CD14-positive monocyte (primary cell): ENCODE measurements at regions not wholly inside any gene's neighbourhood (a gene's known extent, or its start where the extent isn't known, plus 50 kb on each side); places are given as distances from the start of the nearest gene placed in this dataset.

Source experiments
- DNase-seq, 3 donors: peaks; one replicate each; pipeline ENCODE4 v3.0.0-alpha.2; 2011 to 2022
- H2AFZ ChIP-seq: 2 replicates; pipeline ENCODE4 v1.6.0; 2012; ENCODE audit warnings: mild to moderate bottlenecking, low read depth, low read length, inconsistent platforms; ENCODE audit not compliant: insufficient read depth, poor library complexity, severe bottlenecking
- H3K27ac ChIP-seq, 2 donors: 1 replicate in 1 of 2; 2 replicates in 1 of 2; pipeline ENCODE4 v1.5.1; 2012 to 2013; ENCODE audit warnings: low read length in 2 of 2, control low read depth in 1 of 2, inconsistent platforms in 1 of 2, low read depth in 1 of 2, mild to moderate bottlenecking in 1 of 2
- H3K27me3 ChIP-seq, 2 donors: one replicate each; pipeline versions ENCODE4 v1.6.0 to v1.6.1; 2011 to 2013; ENCODE audit warnings: low read length in 2 of 2; ENCODE audit not compliant: control insufficient read depth in 2 of 2, insufficient read depth in 2 of 2
- H3K36me3 ChIP-seq, 2 donors: replicated peaks in 1 of 2; 1 replicate in 1 of 2; 2 replicates in 1 of 2; pipeline versions ENCODE4 v1.5.1 to v1.6.1; 2012 to 2013; ENCODE audit warnings: low read length in 2 of 2, control low read depth in 1 of 2, inconsistent platforms in 1 of 2, mild to moderate bottlenecking in 1 of 2; ENCODE audit not compliant: insufficient read depth in 2 of 2, control insufficient read depth in 1 of 2
- H3K4me1 ChIP-seq, 2 donors: 1 replicate in 1 of 2; 2 replicates in 1 of 2; pipeline versions ENCODE4 v1.5.1 to v1.6.1; 2012 to 2013; ENCODE audit warnings: low read length in 2 of 2, control low read depth in 1 of 2, inconsistent platforms in 1 of 2, mild to moderate bottlenecking in 1 of 2, moderate library complexity in 1 of 2; ENCODE audit not compliant: insufficient read depth in 2 of 2, control insufficient read depth in 1 of 2
- H3K4me2 ChIP-seq: replicated peaks from 2 replicates; pipeline ENCODE3; 2012; ENCODE audit warnings: low read length, moderate library complexity, mild to moderate bottlenecking; ENCODE audit not compliant: poor library complexity, severe bottlenecking; ENCODE audit errors: extremely low read depth
- H3K4me3 ChIP-seq, 3 experiments: fragments of 200-600 bp in 1 of 3; sonication (generic) in 1 of 3; replicated peaks in 1 of 3; 1 replicate in 2 of 3; 2 replicates in 1 of 3; pipeline ENCODE4 v1.5.1; 2011 to 2013; ENCODE audit warnings: low read length in 3 of 3, mild to moderate bottlenecking in 3 of 3, control low read depth in 2 of 3, low read depth in 2 of 3, inconsistent platforms in 1 of 3, moderate library complexity in 1 of 3
- H3K79me2 ChIP-seq: 2 replicates; pipeline ENCODE4 v1.6.0; 2012; ENCODE audit warnings: mild to moderate bottlenecking, control low read depth, inconsistent platforms, low read length, moderate library complexity; ENCODE audit not compliant: insufficient read depth
- H3K9ac ChIP-seq: 2 replicates; pipeline ENCODE4 v1.6.0; 2017; ENCODE audit warnings: low read length, mild to moderate bottlenecking; ENCODE audit not compliant: insufficient read depth, poor library complexity, severe bottlenecking
- H3K9me3 ChIP-seq, 2 donors: replicated peaks in 1 of 2; 1 replicate in 1 of 2; 2 replicates in 1 of 2; pipeline versions ENCODE4 v1.5.1 to v1.6.1; 2012 to 2013; ENCODE audit warnings: low read length in 2 of 2, control low read depth in 1 of 2; ENCODE audit not compliant: control insufficient read depth in 1 of 2, insufficient read depth in 1 of 2
- H4K20me1 ChIP-seq: 2 replicates; pipeline ENCODE4 v1.6.0; 2012; ENCODE audit warnings: mild to moderate bottlenecking, low read length, control low read depth, moderate library complexity; ENCODE audit not compliant: insufficient read depth
- H3K27ac Mint-ChIP-seq, 7 donors: one replicate each; pipeline ENCODE4 v1.8.0; 2020; ENCODE audit warnings: mild to moderate bottlenecking in 7 of 7, mixed read lengths in 7 of 7, moderate library complexity in 6 of 7, inconsistent platforms in 2 of 7
- H3K27me3 Mint-ChIP-seq, 3 donors: one replicate each; pipeline ENCODE4 v1.8.0; 2021 to 2022; ENCODE audit warnings: low read depth in 3 of 3, mild to moderate bottlenecking in 3 of 3, mixed read lengths in 3 of 3, moderate library complexity in 3 of 3, inconsistent platforms in 1 of 3
- H3K36me3 Mint-ChIP-seq, 2 donors: one replicate each; pipeline ENCODE4 v1.8.0; 2020; ENCODE audit warnings: mixed read lengths in 2 of 2, inconsistent platforms in 1 of 2, mild to moderate bottlenecking in 1 of 2
- H3K4me1 Mint-ChIP-seq: one replicate; pipeline ENCODE4 v1.8.0; 2020; ENCODE audit warnings: mild to moderate bottlenecking, mixed read lengths
- H3K4me3 Mint-ChIP-seq, 2 donors: one replicate each; pipeline ENCODE4 v1.8.0; 2020; ENCODE audit warnings: mild to moderate bottlenecking in 2 of 2, mixed read lengths in 2 of 2, moderate library complexity in 1 of 2
- H3K9me3 Mint-ChIP-seq, 7 donors: one replicate each; pipeline ENCODE4 v1.8.0; 2020 to 2022; ENCODE audit warnings: mixed read lengths in 7 of 7, mild to moderate bottlenecking in 6 of 7, moderate library complexity in 6 of 7, inconsistent platforms in 2 of 7
- WGBS: methylation state at CpG from one replicate; pipeline ENCODE4 v1.1.5; 2013; ENCODE audit warnings: missing lambda C conversion rate; ENCODE audit not compliant: insufficient coverage; 5-methylcytosine and 5-hydroxymethylcytosine counted together
- intact Hi-C, 2 donors: fragments of 100-400 bp; cut with micrococcal nuclease; formaldehyde crosslinking; loops; one replicate each; pipeline versions ENCODE4 v1.15.0 to v1.15.1; 2023
- TF ChIP-seq, protein P1 (sequence below): fragments of 200-600 bp; IDR thresholded peaks from one replicate; pipeline ENCODE4 v1.8.0; 2022; ENCODE audit warnings: antibody characterized with exemption, mild to moderate bottlenecking

DNA sequence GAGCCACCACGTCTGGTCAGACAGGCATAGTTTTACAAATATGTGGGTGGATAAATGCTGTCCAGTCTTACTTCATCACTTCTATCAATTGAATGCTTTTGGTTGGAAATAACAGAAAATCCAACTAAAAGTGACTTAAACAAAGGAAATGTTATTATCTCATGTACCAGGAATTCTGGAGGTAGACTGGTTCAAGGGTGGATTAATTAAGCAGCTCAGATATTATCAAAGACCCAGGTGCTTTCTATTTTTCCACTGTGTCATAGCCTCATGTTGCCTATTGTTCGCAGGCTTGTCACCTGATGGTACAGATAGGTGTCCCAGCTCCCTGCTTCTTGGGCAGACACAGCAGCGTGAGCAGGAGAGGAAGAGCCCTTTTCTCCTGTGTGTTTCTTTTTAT is 156.1 kb upstream of the CTBP2 start:
- H3K27ac ChIP-seq, result no peak overlapping the region
- no peak overlapping the region for H3K27ac Mint-ChIP-seq
- H3K9ac ChIP-seq, result no peak overlapping the region
- H3K27me3 ChIP-seq, result no peaks in the 10 kb centered on the region
- peaks cover 0 to 2% (median 0%) of the 10 kb centered on the region in 3 donors for H3K27me3 Mint-ChIP-seq
- H3K4me1 ChIP-seq, result no peaks in the 10 kb centered on the region
- H3K4me2 ChIP-seq, result no peak overlapping the region
- H3K4me1 Mint-ChIP-seq, result no peaks in the 10 kb centered on the region
- no peaks in the 10 kb centered on the region for H3K36me3 Mint-ChIP-seq
- H3K4me3 ChIP-seq, result no peak overlapping the region
- no peaks in the 10 kb centered on the region for H4K20me1 ChIP-seq
- no peak overlapping the region for H3K4me3 Mint-ChIP-seq
- no peak overlapping the region for H2AFZ ChIP-seq
- 86% methylated on average over 1 of the region's 3 CpGs for WGBS
- peaks cover 2 to 5% (median 4%) of the 10 kb centered on the region in 7 donors for H3K9me3 Mint-ChIP-seq
- H3K79me2 ChIP-seq, result no peaks in the 10 kb centered on the region
- peaks cover 3% of the 10 kb centered on the region in 2 donors for H3K9me3 ChIP-seq
- intact Hi-C loops, result no loop called here
- TF ChIP-seq, protein P1, sequence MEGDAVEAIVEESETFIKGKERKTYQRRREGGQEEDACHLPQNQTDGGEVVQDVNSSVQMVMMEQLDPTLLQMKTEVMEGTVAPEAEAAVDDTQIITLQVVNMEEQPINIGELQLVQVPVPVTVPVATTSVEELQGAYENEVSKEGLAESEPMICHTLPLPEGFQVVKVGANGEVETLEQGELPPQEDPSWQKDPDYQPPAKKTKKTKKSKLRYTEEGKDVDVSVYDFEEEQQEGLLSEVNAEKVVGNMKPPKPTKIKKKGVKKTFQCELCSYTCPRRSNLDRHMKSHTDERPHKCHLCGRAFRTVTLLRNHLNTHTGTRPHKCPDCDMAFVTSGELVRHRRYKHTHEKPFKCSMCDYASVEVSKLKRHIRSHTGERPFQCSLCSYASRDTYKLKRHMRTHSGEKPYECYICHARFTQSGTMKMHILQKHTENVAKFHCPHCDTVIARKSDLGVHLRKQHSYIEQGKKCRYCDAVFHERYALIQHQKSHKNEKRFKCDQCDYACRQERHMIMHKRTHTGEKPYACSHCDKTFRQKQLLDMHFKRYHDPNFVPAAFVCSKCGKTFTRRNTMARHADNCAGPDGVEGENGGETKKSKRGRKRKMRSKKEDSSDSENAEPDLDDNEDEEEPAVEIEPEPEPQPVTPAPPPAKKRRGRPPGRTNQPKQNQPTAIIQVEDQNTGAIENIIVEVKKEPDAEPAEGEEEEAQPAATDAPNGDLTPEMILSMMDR, result no peak
- no peaks in the 10 kb centered on the region for H3K36me3 ChIP-seq
- no peak for DNase-seq

DNA sequence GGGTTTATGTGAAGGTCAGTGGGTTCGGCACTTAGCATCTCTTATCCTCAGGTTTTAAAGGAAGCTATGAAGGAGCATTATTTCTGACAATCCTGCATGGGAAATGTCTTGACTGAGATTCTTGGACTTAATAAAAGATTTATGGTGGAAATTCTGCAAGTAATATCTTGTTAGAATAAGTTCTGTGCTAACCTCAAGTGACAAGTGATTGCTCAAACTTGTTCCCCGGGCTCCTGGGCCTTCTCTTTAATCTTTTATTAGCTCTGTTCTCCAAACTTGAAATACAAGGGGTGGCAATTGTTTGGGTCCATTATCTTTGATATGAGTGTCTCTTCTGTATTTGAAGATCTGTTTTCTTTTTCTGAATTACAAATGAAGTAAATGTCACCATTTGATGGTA is 140.6 kb upstream of the CTBP2 start:
- TF ChIP-seq, protein P1, result no peak
- Histone ChIP-seq H2AFZ (no peak overlapping the region), H3K9ac (no peak overlapping the region), H3K4me2 (no peak overlapping the region), H3K36me3 (no peaks in the 10 kb centered on the region), H3K4me1 (no peaks in the 10 kb centered on the region), H3K27me3 (no peaks in the 10 kb centered on the region), H3K4me3 (no peak overlapping the region), H3K79me2 (no peaks in the 10 kb centered on the region), H3K9me3 (no peaks in the 10 kb centered on the region), H3K27ac (no peak overlapping the region), H4K20me1 (no peaks in the 10 kb centered on the region)
- Mint-ChIP-seq H3K27ac (no peak overlapping the region), H3K36me3 (no peaks in the 10 kb centered on the region), H3K4me1 (no peaks in the 10 kb centered on the region), H3K4me3 (no peak overlapping the region), H3K27me3 (peaks cover 1 to 7% (median 3%) of the 10 kb centered on the region in 3 donors), H3K9me3 (peaks cover 0 to 3% (median 2%) of the 10 kb centered on the region in 7 donors)
- intact Hi-C loops, result no loop called here
- WGBS, result 100% methylated on average over 1 of the region's 2 CpGs
- DNase-seq, result no peak
